ENCODE measurements at regions not wholly inside any gene's neighbourhood (a gene's known extent, or its start where the extent isn't known, plus 50 kb on each side); places are given as distances from the start of the nearest gene placed in this dataset.

DNA sequence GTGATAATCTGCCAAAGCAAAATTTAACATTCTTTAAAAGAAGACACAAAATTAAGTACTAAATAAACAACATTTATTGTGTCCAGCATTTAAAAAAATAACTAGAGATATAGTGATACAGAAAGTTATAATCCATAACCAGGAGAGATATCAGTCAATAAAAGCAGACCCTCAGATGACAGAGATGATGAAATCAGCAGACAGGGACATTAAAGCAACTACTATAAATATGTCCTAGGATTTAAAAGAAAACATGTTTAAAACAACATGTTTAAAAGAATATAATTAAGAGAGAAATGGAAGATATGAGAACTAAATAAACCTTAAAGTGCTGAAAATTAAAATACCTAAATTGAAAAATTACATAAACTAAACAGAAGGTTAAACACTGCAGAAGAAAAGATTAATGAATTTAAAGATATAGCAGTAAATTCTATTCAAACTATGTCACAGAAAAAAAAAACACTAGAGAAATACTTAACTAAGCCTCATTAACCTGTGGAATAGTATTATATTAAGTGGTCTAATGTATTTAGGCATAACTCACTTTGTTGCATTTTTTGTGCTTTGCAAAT is 261.2 kb upstream of the NR5A2 start:
- no peak for DNase-seq (ENCODE audit: low read depth in 1 of 2, low spot score in 1 of 2)

DNA sequence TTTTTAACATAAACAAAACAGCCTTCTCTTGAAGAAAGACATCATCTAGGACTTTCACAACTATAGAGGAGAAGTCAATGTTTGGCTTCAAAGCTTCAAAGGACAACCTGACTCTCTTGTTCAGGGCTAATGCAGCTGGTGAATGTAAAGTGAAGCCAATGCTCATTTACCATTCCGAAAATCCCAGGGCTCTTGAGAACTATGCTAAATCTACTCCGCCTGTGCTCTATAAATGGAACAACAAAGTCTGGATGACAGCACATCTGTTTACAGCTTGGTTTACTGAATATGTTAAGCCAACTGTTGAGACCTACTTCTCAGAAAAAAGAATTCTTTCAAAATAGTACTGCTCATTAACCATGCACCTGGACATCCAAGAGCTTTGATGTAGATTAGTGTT is 259.8 kb upstream of the NR5A2 start:
- DNase-seq (ENCODE audit: low read depth in 1 of 2, low spot score in 1 of 2): no peak

DNA sequence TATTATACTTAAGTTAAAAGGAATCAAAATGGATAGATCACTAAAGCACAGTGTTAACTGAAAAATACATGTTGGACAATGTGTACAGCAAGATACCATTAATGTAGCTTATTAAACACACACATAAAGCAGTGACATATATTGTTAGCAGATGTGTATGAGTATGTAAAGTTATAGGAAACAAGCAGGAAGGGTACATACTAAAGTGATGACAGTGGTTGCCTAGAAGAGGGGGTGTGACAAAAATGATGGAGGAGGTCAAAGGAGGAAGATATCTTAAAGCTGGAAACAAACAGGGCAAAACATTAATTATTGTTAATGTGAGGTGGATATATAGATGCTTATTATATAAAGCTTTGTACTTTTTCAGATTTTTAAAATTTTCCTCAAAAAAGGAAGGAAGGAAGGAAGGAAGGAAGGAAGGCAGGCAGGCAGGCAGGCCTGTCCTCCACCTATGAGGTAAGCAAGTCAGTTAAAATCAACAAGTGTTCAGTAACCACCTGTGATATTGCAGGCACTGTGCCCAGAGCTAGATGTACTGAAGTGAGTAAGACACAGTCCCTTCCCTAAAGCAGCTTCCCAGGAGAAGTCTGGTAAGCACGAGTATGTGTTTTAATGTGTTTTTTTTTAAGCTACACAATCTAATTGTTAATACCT is 252.9 kb upstream of the NR5A2 start:
- no peak for DNase-seq (ENCODE audit: low read depth in 1 of 2, low spot score in 1 of 2)

DNA sequence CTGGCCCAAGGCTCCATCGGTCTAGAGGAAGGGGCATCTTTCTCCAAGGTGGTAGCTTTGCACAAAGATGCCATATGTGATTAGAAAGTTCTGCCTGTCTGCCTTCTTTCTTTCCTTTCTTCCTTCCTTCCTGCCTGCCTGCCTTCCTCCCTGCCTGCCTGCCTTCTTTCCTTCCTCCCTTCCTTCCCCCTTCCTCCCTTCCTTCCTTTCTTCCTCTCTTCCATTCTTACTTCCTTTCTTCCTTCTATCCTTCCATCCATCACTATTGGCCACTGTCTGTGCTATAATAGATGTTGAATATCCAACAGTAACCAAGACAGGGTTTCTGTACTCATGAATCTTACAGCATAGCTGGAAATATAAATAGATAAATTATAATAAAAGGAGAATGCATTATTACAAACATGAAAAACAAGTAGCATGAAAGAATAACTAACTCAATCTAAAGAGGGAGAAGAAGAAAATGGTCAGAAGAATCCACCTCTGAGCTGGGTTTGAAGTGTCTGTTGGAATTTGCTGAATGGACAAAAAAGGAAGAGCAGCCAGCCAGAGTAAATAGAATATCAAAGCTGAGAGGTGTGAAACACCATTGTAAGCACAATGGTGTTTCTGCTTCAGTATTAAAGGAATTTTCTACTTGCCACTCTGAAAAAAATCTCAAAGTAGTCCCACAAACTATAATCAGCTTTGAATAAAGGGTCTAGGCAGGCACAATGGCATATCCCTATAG is 250.6 kb upstream of the NR5A2 start:
- DNase-seq (ENCODE audit: low read depth in 1 of 2, low spot score in 1 of 2): no peak

DNA sequence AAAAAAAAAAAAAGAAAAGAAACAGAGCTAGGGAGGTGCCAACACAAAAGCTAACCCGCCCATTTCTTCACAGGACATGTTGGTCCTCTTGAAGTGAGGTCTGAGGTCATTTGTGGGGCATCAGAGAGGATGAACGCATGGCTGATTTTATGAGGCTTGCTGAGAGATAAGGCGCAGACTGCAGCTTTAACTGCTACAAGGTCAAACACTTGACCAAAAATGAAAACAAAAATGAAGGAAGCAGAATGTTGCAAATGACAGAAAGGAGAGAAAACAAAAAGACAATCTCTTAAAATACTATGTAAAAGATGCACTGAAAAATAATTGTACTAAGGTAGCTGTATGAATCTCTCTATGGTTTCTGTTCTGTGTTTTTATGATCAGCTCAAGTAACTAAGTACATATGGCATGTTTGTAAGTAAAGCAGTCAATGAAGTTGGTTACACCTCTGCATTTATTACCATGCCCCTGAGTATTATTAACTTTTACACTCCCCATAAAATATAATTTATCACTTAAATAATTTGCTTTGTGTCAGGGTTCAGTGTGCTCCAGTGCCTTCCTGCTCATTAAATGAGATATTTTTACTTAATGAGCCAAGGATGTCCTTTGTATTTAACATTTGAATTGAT is 249.1 kb upstream of the NR5A2 start:
- DNase-seq (ENCODE audit: low read depth in 1 of 2, low spot score in 1 of 2): no peak

DNA sequence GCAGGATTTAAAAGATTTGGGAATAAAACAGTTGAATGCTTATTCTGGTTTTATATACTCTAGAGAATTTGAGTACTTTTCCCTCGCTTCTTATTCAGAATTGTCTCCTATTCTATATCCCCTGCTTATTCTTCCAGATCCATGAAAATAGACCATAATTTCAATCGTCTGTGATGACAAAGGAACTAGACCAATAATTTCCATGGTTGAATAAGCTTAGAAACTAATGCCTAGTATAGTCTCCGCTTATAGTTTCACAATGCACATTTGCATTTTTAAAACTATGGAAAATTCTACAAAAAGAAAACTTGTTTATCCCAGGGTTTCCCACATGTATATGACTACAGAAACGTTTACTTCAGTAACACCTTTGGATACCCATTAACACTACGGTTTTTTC is 247.4 kb upstream of the NR5A2 start:
- DNase-seq (ENCODE audit: low read depth in 1 of 2, low spot score in 1 of 2): no peak

DNA sequence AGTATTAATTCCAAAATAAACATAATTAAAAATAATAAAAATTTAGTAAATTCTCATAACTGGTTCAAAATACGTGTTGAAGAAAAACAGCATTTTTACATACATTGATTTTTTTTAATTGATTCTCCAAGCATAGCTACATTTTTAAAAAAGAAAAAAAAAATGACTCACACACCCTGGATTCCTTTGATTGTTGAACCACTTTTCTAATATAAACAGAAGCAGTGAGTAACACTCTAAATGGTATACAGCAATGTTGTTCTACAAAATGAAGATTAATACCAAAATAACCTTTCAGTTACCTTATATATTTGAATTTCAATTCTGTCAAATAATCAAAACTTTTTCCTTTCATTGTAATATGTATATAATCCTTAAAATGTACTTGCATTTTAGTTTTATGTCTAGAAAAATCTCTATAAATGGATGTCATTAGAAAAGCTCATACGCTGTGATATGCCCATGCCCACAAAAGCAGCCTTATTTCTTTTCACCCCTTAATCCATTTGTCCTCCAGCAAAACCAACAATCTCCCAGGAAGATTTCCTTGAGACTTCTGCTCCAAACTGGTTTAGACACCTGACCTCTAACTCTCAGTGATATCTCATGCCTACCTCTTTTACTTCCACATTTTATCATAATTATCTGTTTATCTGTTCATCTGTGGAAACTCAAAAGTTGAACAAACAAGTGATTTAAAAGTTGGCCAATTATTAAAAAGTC is 246.4 kb upstream of the NR5A2 start:
- no peak for DNase-seq (ENCODE audit: low read depth in 1 of 2, low spot score in 1 of 2)

DNA sequence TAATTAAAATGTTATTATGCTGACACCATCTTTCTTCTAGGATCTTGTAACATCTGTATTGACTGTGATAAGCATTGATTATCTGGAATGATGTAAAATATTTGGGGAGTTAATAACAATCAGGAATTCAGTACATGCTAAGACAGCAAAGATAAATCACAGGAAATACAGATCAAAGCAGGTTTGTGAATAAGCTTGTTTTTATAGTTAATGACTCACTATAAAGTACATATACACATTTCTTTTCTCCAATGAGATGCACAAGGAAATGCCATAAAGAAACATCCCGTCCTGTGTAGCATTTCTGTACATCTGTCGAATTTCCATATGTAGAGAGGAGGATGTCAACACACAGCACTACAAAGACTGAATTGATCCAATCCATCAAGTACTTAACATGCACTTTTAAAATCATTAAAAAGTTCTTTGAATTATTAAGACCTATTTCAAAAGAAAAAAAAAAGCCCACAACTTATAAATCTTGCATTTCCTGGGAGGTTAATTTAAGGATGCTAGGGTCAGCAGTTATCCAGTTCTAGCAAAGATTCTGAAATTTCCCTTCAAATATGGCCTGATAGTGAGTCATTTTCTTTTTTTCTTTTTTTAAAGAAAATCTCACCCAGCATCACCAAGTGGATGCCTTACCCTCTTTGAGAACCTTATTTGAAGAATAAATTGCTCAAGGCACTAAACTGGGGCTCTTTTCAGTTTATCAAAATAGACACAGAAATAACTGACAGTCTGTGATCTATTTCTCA is 243.2 kb upstream of the NR5A2 start:
- DNase-seq (ENCODE audit: low read depth in 1 of 2, low spot score in 1 of 2): no peak

DNA sequence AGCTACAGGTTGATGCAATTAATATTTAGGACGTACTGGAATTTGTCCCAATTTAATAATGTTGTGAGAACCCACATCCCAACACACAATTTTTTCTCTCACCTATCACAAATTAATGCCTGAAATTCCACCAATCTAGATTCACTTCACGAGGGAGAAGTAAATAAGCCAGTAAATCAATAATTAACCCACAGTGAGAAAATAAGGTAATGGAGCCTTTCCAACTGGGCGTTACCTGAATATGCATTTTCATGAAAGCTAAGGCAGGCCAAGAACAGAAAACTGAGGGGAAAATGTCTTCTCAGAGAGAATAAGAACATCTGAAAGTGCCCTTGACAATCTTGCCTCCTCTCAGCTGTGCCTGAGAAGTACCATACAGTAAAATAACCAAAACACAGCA is 240.8 kb upstream of the NR5A2 start:
- no peak for DNase-seq (ENCODE audit: low read depth in 1 of 2, low spot score in 1 of 2)

DNA sequence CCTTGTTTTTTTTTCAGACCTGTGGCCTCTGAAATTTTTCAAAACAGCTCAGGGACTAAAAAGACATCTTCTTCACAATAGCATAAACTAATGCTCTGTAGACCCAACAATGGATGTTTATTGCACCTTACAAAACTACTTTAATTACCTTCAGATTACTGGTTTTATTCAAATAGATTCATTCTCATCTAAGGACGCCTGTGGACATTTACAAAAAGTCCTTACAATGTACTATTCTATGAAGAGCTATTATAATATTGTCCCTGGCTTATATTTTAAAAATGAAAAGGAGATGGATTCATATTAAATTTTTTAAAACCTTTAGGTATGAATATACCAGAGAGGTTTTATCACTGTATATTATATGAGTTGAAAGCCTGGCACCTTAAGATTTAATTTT is 238.4 kb upstream of the NR5A2 start:
- DNase-seq (ENCODE audit: low read depth in 1 of 2, low spot score in 1 of 2): no peak

DNA sequence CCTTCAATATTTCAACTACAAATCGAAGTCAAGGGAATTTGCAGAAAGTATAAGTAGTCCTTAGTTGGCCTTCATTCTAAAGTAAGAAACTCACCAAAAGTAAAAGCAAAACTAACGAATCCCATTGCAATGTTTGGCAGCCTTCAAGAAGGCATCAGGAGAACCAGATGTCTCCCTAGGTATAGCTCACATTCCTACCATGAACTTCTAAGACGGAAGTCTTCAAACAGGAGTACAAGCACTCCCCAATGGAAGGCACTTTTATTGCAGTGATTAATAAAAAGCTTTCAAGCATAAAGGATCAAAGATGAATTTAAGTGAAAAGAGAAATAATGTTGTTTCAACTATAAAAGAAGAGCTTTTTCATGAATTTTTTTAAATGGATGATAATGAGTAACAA is 236.0 kb upstream of the NR5A2 start:
- no peak for DNase-seq (ENCODE audit: low read depth in 1 of 2, low spot score in 1 of 2)

DNA sequence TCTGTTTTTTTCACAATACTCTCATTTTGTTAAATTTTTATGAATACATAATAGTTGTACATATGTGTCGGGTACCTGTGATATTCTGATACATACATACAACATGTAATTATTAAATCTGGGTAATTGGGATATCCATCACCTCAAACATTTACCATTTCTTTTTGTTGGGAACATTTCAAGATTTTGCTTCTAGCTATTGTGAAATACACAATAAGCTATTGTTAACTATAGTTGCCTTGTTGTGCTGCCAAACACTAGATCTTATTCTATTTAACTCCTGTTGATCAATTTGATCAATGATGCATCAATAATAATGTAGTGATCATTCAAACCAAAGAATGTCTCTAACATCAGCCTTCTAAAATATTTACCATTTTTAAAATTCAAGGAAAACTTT is 234.6 kb upstream of the NR5A2 start:
- DNase-seq (ENCODE audit: low read depth in 1 of 2, low spot score in 1 of 2): no peak

DNA sequence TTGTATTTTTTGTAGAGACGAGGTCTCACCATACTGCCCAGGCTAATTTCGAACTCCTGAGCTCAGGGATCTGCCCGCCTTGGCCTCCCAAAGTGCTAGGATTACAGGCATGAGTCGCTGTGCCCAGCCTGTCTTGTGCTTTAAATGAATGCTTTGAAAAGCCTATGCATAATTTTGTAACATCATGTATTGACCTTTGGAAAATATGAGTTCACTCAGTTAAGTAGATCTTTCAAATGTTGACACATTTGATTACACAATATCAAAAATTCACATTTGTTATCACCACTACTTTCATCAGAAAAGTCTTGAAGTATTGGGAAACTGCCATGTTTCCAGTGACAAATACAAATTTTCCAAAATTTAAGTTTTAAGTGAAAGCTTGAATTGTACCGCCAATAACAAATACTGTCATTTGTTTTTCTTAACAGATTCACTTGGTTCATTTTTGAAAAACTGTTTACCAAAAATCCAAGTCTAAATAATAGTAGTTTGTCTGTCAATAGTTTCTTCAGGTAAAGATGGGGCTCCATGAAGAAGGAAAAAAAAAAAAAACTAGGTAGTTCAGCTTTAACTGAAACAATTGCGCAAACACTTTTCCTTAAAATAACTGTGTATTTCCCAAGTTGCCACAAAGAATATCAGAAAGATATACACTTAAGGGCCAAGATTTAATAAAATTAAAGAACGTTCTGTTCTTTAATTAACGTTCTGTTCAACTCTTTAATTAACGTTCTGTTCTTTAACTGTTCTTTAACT is 233.2 kb upstream of the NR5A2 start:
- DNase-seq (ENCODE audit: low read depth in 1 of 2, low spot score in 1 of 2): no peak

DNA sequence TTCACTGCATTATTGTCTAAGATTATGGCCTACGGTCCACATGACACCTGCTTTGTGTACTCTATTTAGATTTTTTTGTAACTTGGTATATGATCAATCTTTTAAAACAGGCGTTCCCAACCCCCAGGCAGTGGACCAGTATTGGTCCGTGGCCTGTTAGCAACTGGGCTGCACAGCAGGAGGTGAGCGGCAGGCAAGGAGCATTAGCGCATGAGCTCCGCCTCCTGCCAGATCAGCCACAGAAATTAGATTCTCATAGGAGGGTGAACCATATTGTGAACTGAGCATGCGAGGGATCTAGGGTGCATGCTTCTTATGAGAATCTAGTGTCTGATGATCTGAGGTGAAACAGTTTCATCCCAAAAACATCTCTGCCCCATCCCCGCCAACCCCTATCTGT is 228.4 kb upstream of the NR5A2 start:
- no peak for DNase-seq (ENCODE audit: low read depth in 1 of 2, low spot score in 1 of 2)

DNA sequence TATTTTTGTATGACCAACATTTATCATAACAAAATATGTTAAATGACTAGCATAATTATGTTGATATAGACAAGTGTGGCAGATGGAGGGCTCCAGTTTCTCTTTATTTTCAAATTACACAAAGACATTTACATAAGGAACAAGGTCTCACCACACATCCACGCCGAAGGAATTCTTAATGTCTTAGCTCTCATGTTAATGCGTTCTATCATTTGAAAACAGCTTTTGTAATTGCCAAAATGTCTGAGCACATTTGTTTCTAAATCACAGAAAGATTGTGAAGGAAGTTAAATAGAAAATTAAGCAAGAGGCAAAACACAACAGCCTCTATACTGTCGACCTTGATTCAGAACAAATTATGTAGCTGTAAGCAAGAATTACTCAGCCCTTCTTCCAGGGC is 223.0 kb upstream of the NR5A2 start:
- no peak for DNase-seq (ENCODE audit: low read depth in 1 of 2, low spot score in 1 of 2)

DNA sequence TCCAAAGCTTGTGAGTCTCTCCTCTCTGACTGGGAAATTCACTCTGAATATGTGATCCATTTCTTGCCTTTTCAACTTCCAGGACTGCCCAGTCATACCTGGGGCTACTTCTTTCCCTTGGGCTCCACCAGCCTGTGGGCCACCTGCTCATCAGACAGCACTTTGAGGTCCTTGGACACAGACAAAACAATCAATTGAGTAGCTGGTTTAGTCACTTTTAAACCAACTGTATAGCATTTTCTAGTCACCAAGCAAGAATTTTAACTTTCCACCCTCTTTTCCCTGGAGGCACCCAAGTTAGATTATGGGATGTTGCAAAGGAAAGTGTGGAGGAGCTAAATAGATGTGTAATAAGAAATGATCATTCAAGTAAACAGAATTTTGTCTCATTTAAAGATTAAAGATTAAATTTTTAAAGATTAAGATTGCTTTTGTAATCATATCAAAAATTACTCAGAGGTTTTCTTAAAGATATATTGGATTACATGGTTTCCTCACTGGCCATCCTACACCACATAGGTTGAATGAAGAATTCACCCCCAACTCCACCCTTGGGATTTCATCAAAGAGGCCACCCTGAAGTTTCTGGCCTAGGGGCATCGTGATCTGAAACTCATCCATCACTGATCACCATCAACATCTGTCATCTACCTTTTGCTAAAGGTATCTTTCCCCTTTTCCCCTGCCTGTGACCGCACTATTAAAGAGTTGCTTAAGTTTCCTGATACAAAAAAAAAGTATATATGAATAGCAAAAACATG is 219.2 kb upstream of the NR5A2 start:
- no peak for DNase-seq (ENCODE audit: low read depth in 1 of 2, low spot score in 1 of 2)

DNA sequence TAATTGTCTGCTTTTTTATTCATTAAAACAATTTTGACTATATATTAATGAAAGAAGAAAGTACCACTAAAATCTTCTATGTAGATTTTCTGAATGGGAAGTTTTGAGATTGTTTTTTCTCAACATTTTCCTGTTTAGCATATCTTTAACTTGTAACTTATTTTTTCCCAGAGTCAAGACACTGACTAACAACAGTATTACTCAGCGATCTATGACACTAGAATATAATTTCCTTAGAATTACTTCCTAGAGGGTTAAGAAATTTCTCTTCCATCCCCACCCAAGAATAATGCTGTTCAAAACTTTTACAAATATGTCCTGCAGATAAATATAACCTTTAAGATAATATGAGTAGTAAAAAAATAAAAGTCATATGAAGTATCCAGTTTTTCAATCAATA is 218.2 kb upstream of the NR5A2 start:
- no peak for DNase-seq (ENCODE audit: low read depth in 1 of 2, low spot score in 1 of 2)

DNA sequence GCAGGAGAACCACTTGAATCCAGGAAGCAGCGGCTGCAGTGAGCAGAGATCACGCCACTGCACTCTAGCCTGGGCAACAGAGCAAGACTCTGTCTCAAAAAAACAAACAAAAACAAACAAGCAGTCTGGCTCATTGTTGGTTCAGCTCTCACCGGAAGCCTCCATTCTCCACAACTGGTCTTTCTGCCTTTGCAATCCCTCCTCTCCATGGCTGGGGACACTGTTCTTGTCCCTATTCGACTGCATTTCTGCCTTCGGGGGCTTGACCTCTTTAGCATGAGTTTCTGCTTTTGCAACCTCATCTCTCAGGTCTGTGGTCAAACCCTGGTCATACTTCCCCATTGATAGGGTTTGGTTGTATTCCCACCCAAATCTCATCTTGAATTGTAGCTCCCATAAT is 216.3 kb upstream of the NR5A2 start:
- no peak for DNase-seq (ENCODE audit: low read depth in 1 of 2, low spot score in 1 of 2)

DNA sequence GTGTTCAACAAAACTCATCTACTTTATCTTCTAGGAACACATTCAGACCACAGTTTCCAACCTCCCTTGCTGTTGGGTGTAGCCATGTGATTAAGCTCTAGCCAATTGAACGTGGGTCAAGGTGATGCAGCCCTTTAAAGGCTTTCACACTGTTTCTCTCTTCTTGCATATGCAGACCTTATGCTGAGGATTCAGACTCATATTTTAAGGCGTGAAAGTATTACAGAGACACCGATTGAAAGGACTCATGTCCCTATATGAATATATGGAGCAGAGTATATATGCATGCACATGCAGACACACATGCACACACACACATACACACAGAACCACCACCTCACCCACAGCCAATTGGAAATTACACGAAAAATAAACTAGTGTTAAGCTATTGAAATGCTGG is 214.3 kb upstream of the NR5A2 start:
- DNase-seq (ENCODE audit: low read depth in 1 of 2, low spot score in 1 of 2): no peak

DNA sequence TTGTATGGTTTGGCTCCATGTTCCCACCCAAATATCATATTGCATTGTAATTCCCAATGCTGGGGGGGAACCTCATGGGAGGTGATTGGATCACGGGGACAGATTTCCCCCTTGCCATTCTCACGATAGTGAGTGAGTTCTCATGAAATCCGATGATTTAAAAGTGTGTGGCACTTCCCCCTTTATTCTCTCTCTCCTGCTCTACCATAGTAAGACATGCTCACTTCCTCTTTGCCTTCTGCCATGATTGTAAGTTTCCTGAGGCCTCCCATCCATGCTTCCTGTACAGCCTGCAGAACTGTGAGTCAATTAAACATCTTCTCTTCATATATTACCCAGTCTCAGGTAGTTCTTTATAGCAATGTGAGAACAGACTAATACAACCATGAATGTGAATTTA is 211.6 kb upstream of the NR5A2 start:
- DNase-seq (ENCODE audit: low read depth in 1 of 2, low spot score in 1 of 2): no peak
